GM19372 (cell line): ENCODE measurements at regions not wholly inside any gene's neighbourhood (a gene's known extent, or its start where the extent isn't known, plus 50 kb on each side); places are given as distances from the start of the nearest gene placed in this dataset.
"Not testable (repeated sequence)": the region's sequence is repeated elsewhere in the genome, so short reads cannot be mapped to it uniquely, and the experiment has no call there.

Experiments
- ATAC-seq: cut with Tn5 transposase; IDR thresholded peaks from one replicate; pipeline ENCODE4 v1.9.1; 2021; ENCODE audit warnings: mild to moderate bottlenecking, low read depth, moderate library complexity; ENCODE audit not compliant: unreplicated experiment

GRCh38 chr13:70817576-70817975 is 709.3 kb upstream of the KLHL1 start:
- ATAC-seq, result no peak

- no peak for ATAC-seq
These were observed 708.6 kb upstream of the KLHL1 start for GRCh38 chr13:70816853-70817252.

GRCh38 chr13:70814684-70815083 is 706.4 kb upstream of the KLHL1 start:
- ATAC-seq, result no peak

- ATAC-seq, result no peak
These were observed 704.2 kb upstream of the KLHL1 start for GRCh38 chr13:70812481-70812880.

GRCh38 chr13:70809588-70809987 is 701.3 kb upstream of the KLHL1 start:
- ATAC-seq, result no peak

GRCh38 chr13:70798385-70798784 is 690.1 kb upstream of the KLHL1 start:
- ATAC-seq, result no peak

GRCh38 chr13:70795484-70795883 is 687.2 kb upstream of the KLHL1 start:
- ATAC-seq, result no peak

GRCh38 chr13:70792121-70792520 is 683.9 kb upstream of the KLHL1 start:
- no peak for ATAC-seq

DNA sequence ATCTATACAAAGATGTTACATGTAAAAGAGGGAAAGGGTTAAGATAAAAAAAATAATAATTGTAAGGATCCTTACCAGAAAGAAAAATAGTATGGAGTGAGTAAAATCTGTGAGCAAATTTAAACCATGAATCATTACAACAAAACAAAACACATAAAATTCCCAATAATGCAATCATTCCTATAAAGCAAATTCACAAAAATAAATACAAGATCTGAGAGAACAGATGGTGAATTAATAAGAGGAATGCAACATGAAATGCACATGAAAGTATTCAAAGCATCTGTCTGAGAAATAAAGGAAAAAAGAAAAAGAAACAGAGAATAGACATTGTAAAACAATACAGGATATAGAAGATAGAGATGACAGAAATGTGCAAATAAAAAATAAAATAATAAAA is 681.5 kb upstream of the KLHL1 start:
- ATAC-seq, result no peak

- no peak for ATAC-seq
These were observed 679.8 kb upstream of the KLHL1 start for GRCh38 chr13:70788074-70788473.

- no peak for ATAC-seq
These were observed 676.1 kb upstream of the KLHL1 start for GRCh38 chr13:70784207-70784989.

GRCh38 chr13:70769817-70770216 is 661.6 kb upstream of the KLHL1 start:
- ATAC-seq, result no peak

GRCh38 chr13:70758932-70759331 is 650.7 kb upstream of the KLHL1 start:
- no peak for ATAC-seq

- ATAC-seq, result no peak
These were observed 647.8 kb upstream of the KLHL1 start for GRCh38 chr13:70756088-70756487.

GRCh38 chr13:70755456-70755855 is 647.2 kb upstream of the KLHL1 start:
- no peak for ATAC-seq

DNA sequence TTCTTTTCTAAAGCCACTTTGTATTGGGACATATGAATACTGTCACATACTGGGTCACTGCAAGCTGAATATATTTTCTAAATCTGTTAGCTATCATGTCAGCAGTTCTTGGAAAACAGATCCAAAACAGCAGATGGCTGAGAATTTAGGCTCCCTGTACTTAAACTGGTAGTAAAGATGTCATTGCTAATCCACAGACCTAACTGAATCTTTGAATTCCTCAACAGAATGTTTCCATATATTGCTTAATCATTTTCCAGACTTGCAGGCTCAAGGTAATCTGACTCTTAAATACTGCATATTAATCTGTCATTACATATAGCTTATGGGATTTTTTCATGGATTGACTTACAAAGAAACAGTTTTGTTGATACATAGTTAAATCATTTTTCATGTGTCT is 639.0 kb upstream of the KLHL1 start:
- no peak for ATAC-seq

DNA sequence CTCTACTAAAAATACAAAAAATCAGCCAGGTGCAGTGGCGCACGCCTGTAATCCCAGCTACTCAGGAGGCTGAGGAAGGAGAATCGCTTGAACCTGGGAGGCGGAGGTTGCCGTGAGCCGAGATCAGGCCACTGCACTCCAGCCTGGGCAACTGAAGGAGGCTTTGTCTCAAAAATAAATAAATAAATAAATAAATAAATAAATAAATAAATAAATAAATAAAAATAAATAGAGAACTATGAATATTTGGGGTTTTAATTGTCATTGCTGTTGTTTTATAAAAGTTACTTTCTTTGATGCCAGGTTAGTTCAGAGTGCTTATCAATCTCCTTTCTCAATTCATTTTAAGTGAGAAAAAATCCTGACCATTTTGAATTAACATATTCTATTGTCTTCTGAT is 638.2 kb upstream of the KLHL1 start:
- not testable (repeated sequence) for ATAC-seq

DNA sequence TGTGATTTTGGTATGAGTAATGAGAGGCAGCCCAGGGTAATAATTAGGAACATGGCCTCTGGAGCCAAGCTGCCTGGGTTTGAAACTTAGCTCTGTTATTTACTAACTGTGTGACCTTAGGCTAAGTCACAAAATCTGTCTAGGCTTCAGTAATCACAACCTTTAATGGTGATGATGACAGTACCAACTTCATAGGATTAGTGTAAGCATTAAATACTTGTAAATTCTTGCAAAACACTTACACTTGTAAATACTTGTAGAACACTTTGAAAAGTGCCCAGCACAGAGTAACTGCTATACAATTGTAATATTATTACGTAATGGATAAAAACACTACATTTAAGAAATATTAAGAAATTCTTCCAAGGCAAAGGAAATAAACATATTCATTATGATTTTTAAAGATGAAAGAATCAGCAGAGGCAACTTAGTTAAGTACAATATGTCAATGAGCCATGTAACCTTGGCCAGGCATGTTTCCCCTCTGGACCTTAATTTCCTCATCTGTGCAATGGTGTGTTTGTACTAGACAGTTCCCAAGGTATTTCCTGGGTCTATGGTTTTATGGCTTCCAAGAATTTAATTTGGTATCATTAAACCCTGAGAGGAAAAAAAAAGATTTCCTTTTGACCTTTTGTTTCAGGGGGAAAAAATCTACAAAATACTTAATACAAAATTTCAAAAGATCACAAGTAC is 628.5 kb upstream of the KLHL1 start:
- ATAC-seq, result no peak

- ATAC-seq, result no peak
These were observed 624.4 kb upstream of the KLHL1 start for GRCh38 chr13:70732611-70733010.

- ATAC-seq, result no peak
These were observed 621.1 kb upstream of the KLHL1 start for GRCh38 chr13:70729369-70729768.

- ATAC-seq, result no peak
These were observed 615.5 kb upstream of the KLHL1 start for GRCh38 chr13:70723732-70724131.

- no peak for ATAC-seq
These were observed 612.1 kb upstream of the KLHL1 start for GRCh38 chr13:70720386-70720785.
